MCF 10A (cell line): ENCODE measurements at regions not wholly inside any gene's neighbourhood (a gene's known extent, or its start where the extent isn't known, plus 50 kb on each side); places are given as distances from the start of the nearest gene placed in this dataset.
"Not testable (repeated sequence)": the region's sequence is repeated elsewhere in the genome, so short reads cannot be mapped to it uniquely, and the experiment has no call there.

Experiments used
- BruUV-seq: library from RNA; stranded (reverse); fragments of 400-500 nt; replicated peaks from 2 replicates; lab custom pipeline; 2021; lab: Mats Ljungman, UMichigan
- CTCF ChIA-PET: fragments of 300-600 bp; sonication (Branson Sonifier 250); formaldehyde crosslinking; extraction: SDS; loops from one replicate; lab custom pipeline; 2021; ENCODE audit warnings: antibody characterized with exemption, inconsistent platforms; lab: Yijun Ruan, JAX
- POLR2A ChIA-PET: fragments of 300-600, 350-650 bp; sonication (Branson Sonifier 250); formaldehyde crosslinking; extraction: SDS; loops from one replicate; lab custom pipeline; 2020; ENCODE audit warnings: antibody characterized with exemption, inconsistent platforms; lab: Yijun Ruan, JAX
- DNase-seq: peaks from one replicate; pipeline ENCODE4 v3.0.0-alpha.2; 2018; ENCODE audit not compliant: unreplicated experiment
- H3K27ac Mint-ChIP-seq: one replicate; pipeline ENCODE4 v1.8.0; 2022; ENCODE audit warnings: mild to moderate bottlenecking, low read depth, mixed read lengths; ENCODE audit not compliant: unreplicated experiment
- H3K27me3 Mint-ChIP-seq: one replicate; pipeline ENCODE4 v1.8.0; 2022; ENCODE audit warnings: mixed read lengths; ENCODE audit not compliant: insufficient read depth, unreplicated experiment
- H3K36me3 Mint-ChIP-seq: one replicate; pipeline ENCODE4 v1.8.0; 2022; ENCODE audit warnings: mild to moderate bottlenecking, moderate library complexity, mixed read lengths; ENCODE audit not compliant: insufficient read depth, unreplicated experiment
- H3K4me1 Mint-ChIP-seq: one replicate; pipeline ENCODE4 v1.8.0; 2022; ENCODE audit warnings: mixed read lengths; ENCODE audit not compliant: insufficient read depth, unreplicated experiment
- H3K4me3 Mint-ChIP-seq: one replicate; pipeline ENCODE4 v1.8.0; 2022; ENCODE audit warnings: mild to moderate bottlenecking, moderate library complexity, mixed read lengths; ENCODE audit not compliant: unreplicated experiment
- H3K9me3 Mint-ChIP-seq: one replicate; pipeline ENCODE4 v1.8.0; 2022; ENCODE audit warnings: mixed read lengths; ENCODE audit not compliant: unreplicated experiment
- intact Hi-C: fragments of 100-400 bp; cut with micrococcal nuclease; formaldehyde crosslinking; loops from 2 replicates; pipeline ENCODE4 v1.14.1; 2022
- TF ChIP-seq, protein P1 (sequence below): fragments of 200-600 bp; IDR thresholded peaks from one replicate; pipeline ENCODE4 v1.8.0; 2022; ENCODE audit warnings: antibody characterized with exemption, mild to moderate bottlenecking; ENCODE audit not compliant: unreplicated experiment

DNA sequence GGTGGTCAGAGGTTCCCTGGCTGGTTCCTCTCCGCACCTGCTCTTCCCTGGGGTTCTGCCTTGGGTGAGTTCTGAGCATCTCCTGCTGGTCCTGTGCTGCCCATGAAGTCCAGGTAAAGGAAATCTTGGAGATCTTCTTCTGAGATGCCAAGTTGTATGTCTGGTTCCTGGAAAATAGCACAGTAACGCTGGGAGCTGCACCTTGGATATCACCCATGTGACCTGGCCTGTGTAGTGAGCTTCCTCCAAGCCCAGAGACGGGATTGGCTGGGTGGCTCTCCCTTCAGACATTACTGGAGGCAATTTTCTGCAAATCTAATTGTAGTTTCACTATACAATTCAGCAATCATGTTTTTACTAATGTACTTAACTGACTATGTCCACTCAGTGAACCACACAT is 1281.1 kb downstream of the TMEM121 start:
- TF ChIP-seq, protein P1, sequence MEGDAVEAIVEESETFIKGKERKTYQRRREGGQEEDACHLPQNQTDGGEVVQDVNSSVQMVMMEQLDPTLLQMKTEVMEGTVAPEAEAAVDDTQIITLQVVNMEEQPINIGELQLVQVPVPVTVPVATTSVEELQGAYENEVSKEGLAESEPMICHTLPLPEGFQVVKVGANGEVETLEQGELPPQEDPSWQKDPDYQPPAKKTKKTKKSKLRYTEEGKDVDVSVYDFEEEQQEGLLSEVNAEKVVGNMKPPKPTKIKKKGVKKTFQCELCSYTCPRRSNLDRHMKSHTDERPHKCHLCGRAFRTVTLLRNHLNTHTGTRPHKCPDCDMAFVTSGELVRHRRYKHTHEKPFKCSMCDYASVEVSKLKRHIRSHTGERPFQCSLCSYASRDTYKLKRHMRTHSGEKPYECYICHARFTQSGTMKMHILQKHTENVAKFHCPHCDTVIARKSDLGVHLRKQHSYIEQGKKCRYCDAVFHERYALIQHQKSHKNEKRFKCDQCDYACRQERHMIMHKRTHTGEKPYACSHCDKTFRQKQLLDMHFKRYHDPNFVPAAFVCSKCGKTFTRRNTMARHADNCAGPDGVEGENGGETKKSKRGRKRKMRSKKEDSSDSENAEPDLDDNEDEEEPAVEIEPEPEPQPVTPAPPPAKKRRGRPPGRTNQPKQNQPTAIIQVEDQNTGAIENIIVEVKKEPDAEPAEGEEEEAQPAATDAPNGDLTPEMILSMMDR = no peak
- no peak overlapping the region for H3K4me3 Mint-ChIP-seq
- no peak overlapping the region for H3K27ac Mint-ChIP-seq
- DNase-seq = no peak
- intact Hi-C loops = no loop called here
- no peaks in the 10 kb centered on the region for H3K9me3 Mint-ChIP-seq
- no peaks in the 10 kb centered on the region for H3K4me1 Mint-ChIP-seq
- H3K27me3 Mint-ChIP-seq = peaks cover 23% of the 10 kb centered on the region
- no TSS peak for BruUV-seq
- ChIA-PET POLR2A (interaction anchor here (0.9 kb wide), 1 partner anchor 9 kb away, joined by 3 read pairs; no protein-coding TSS in a partner anchor), CTCF (interaction anchor here (1.0 to 2.8 kb wide), 3 partner anchors 18 to 65 kb away, joined by 4 to 14 read pairs (median 5); no protein-coding TSS in a partner anchor)
- no peaks in the 10 kb centered on the region for H3K36me3 Mint-ChIP-seq

DNA sequence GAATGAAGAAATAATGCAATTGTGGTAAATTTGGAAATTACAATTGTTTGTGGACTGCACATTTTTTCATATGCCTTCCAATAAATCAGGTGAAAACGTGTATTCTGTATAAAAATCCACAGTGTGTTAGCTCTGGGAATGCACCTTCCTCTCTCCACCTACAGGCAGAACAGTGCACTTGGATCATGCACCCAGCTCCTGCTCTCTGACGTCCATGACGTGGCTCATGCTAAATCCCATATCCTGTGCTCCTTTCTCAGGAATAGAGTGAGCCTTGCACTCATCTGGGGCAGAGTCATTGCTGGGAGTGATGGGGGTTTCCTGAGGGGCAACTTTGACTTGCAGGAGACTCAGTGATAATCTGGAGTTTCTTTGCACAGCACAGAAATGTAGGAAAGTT is 1282.1 kb downstream of the TMEM121 start:
- no peak for DNase-seq
- Mint-ChIP-seq H3K4me3 (no peak overlapping the region), H3K4me1 (no peaks in the 10 kb centered on the region), H3K27me3 (peaks cover 13% of the 10 kb centered on the region), H3K9me3 (no peaks in the 10 kb centered on the region), H3K36me3 (no peaks in the 10 kb centered on the region), H3K27ac (no peak overlapping the region)
- BruUV-seq = no TSS peak
- TF ChIP-seq, protein P1 = peak; percentile 14
- POLR2A ChIA-PET = interaction anchor here (0.9 to 1.0 kb wide), 2 partner anchors 10 to 14 kb away, joined by 3 read pairs; no protein-coding TSS in a partner anchor
- CTCF ChIA-PET = interaction anchor here (0.6 to 2.8 kb wide), 4 partner anchors 19 to 74 kb away, joined by 3 to 14 read pairs (median 4); no protein-coding TSS in a partner anchor
- intact Hi-C loops = no loop called here

DNA sequence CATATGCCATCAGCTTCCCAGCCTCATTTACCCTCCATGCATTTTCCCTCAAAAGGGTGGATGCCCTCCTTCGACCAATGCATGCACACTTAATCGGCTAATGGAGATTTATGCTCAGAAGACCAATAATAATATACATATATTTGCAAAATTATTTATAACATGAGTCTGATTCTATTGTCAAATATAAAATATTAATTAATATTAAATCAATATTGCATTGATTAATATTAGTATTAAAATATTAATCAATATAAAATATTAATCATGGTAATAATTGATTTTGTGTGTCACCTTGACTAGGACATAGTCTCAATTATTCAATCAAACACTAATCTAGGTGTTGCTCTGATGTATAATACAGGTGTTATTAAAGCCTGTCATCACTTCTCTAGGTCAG is 1282.5 kb downstream of the TMEM121 start:
- Mint-ChIP-seq H3K36me3 (no peaks in the 10 kb centered on the region), H3K4me3 (no peak overlapping the region), H3K27ac (no peak overlapping the region), H3K4me1 (no peaks in the 10 kb centered on the region), H3K9me3 (no peaks in the 10 kb centered on the region), H3K27me3 (peaks cover 9% of the 10 kb centered on the region)
- BruUV-seq = no TSS peak
- DNase-seq = no peak
- TF ChIP-seq, protein P1 = no peak
- POLR2A ChIA-PET = interaction anchor here (1.0 kb wide), 1 partner anchor 13 kb away, joined by 3 read pairs; no protein-coding TSS in a partner anchor
- CTCF ChIA-PET = interaction anchor here (0.7 to 2.8 kb wide), 3 partner anchors 19 to 74 kb away, joined by 3 to 14 read pairs (median 5); no protein-coding TSS in a partner anchor
- intact Hi-C loops = no loop called here

DNA sequence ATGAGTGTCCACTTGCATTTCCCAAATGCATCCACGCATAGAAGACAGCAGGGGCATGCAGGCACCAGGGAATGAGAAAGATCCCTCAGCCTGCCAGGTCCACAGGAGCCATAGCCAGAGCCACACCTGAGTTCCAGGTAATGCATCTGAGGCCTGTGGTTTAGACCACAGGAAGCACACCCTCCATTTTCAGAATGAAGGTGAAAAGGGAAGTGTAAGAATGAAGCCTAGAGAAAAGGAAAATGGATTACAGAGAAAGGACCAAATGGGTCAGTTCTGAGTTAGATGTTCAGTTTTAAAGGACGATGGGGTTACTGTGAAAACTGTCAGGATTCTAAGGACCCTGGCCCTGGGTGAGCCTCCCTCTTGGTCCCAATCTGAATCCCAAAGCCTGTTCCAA is 1283.2 kb downstream of the TMEM121 start:
- ChIA-PET POLR2A (no interaction called here), CTCF (interaction anchor here (2.1 to 2.8 kb wide), 2 partner anchors 20 to 63 kb away, joined by 5 to 14 read pairs; no protein-coding TSS in a partner anchor)
- no peak overlapping the region for H3K27ac Mint-ChIP-seq
- peaks cover 2% of the 10 kb centered on the region for H3K27me3 Mint-ChIP-seq
- intact Hi-C loops = no loop called here
- no TSS peak for BruUV-seq
- TF ChIP-seq, protein P1 = no peak
- peaks cover 4% of the 10 kb centered on the region for H3K4me1 Mint-ChIP-seq
- no peak for DNase-seq
- H3K4me3 Mint-ChIP-seq = no peak overlapping the region
- no peaks in the 10 kb centered on the region for H3K9me3 Mint-ChIP-seq
- no peaks in the 10 kb centered on the region for H3K36me3 Mint-ChIP-seq

DNA sequence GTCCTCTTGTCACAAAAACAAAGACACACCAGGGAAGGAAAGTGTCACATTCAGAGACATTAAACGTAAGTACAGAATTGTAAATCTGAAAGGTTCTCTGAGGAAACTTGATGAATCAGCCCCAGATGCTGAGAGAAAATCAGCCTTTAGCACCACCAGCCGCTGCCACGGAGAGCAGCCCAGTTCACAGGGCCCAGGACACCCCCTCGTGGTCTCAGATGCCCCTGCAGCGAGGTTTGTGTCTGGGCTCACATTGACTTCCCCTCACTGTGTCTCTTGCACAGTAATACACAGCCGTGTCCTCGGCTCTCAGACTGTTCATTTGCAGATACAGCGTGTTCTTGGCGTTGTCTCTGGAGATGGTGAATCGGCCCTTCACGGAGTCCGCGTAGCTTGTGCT is 1283.8 kb downstream of the TMEM121 start:
- DNase-seq, H3K4me1 Mint-ChIP-seq, intact Hi-C loops, H3K36me3 Mint-ChIP-seq, H3K9me3 Mint-ChIP-seq, H3K27me3 Mint-ChIP-seq, BruUV-seq, H3K27ac Mint-ChIP-seq, H3K4me3 Mint-ChIP-seq, POLR2A ChIA-PET: not testable (repeated sequence)
- CTCF ChIA-PET = interaction anchor here (1.1 kb wide), 1 partner anchor 60 kb away, joined by 5 read pairs; no protein-coding TSS in a partner anchor
